ENCODE measurements at regions not wholly inside any gene's neighbourhood (a gene's known extent, or its start where the extent isn't known, plus 50 kb on each side); places are given as distances from the start of the nearest gene placed in this dataset.

DNA sequence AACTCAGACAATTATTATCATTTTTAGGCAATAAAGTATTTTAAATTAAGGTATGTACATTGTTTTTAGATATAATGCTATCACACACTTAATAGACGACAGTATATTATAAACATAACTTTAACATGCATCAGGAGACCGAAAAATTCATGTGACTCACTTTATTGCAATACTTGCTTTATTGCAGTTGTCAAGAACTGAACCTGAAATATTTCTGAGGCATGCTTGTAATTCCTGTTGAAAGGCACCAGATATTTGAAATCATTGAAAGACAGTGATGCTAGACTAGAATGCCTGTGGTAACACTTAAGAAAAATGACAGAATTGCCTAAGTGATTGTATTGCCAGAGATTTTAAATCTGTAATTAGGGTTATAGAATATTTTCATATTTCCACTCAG is 175.6 kb upstream of the MAGEB2 start:
- Histone ChIP-seq H3K27me3 (no peaks in the 10 kb centered on the region), H3K4me1 (no peaks in the 10 kb centered on the region), H3K9me3 (no peaks in the 10 kb centered on the region), H3K4me3 (no peak overlapping the region), H3K36me3 (no peaks in the 10 kb centered on the region), H3K27ac (replicated peaks in 1 of 4) (no peak overlapping the region)
- DNase-seq (ENCODE audit: extremely low spot score), result no peak
- TF ChIP-seq POLR2AphosphoS5 (IDR thresholded peaks at IDR 0.05), result no peak
- TF ChIP-seq POLR2A (IDR thresholded peaks at IDR 0.05; ENCODE audit: low read depth), result no peak
- no peak for TF ChIP-seq EP300 (IDR thresholded peaks at IDR 0.05)
- TF ChIP-seq, protein P1, sequence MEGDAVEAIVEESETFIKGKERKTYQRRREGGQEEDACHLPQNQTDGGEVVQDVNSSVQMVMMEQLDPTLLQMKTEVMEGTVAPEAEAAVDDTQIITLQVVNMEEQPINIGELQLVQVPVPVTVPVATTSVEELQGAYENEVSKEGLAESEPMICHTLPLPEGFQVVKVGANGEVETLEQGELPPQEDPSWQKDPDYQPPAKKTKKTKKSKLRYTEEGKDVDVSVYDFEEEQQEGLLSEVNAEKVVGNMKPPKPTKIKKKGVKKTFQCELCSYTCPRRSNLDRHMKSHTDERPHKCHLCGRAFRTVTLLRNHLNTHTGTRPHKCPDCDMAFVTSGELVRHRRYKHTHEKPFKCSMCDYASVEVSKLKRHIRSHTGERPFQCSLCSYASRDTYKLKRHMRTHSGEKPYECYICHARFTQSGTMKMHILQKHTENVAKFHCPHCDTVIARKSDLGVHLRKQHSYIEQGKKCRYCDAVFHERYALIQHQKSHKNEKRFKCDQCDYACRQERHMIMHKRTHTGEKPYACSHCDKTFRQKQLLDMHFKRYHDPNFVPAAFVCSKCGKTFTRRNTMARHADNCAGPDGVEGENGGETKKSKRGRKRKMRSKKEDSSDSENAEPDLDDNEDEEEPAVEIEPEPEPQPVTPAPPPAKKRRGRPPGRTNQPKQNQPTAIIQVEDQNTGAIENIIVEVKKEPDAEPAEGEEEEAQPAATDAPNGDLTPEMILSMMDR (IDR thresholded peaks at IDR 0.05), result no peak
- WGBS, result 74% methylated on average over 2 of the region's 2 CpGs
- intact Hi-C loops (cut with DNase I), result no loop called here

DNA sequence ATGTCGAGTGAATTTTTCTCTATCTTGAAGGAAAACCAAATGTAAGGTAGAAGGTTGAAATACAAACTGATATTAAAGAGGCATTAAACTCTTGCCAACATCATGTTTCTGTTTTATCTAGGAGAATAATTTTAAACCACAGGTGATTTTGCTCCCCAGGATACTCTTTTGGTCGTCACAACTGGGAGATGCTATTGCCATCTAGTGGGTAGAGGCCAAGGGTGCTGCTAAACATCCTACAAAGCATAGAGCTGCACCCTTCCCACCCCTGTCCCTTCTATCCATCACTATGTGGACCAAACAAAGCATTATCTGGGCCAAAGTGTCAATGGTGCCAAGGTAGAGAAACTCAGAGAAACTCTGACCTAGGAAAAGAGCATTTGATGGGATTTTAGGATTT is 154.6 kb upstream of the MAGEB2 start:
- 34% methylated on average over 2 of the region's 2 CpGs for WGBS

DNA sequence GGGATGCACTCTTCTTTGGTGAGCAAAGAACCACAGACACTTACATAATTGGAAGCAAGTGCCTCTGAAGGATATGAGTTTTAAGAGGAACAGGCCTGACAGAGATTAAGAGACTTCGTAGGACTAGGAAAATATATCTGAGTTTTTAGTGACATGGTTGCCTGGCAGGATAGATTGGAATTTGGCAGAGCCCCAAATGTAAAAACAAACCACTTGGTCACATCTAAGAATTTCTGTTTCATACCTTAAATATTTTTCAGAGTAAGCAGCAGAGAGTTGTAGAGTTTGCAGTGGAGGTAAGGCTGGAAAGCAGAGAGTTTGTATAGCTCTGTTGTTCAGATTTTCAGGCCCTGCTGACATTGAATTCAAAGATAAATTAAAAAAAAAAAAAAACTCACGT is 150.1 kb upstream of the MAGEB2 start:
- H3K27ac ChIP-seq (replicated peaks in 1 of 4), result no peak overlapping the region
- H3K36me3 ChIP-seq, result no peaks in the 10 kb centered on the region
- no peaks in the 10 kb centered on the region for H3K9me3 ChIP-seq
- no peak for DNase-seq (ENCODE audit: extremely low spot score)
- intact Hi-C loops (cut with DNase I), result no loop called here
- TF ChIP-seq POLR2AphosphoS5 (IDR thresholded peaks at IDR 0.05) (no peak), EP300 (IDR thresholded peaks at IDR 0.05) (no peak), POLR2A (IDR thresholded peaks at IDR 0.05; ENCODE audit: low read depth) (no peak)
- TF ChIP-seq, protein P1 (IDR thresholded peaks at IDR 0.05), result no peak
- H3K27me3 ChIP-seq, result no peaks in the 10 kb centered on the region
- WGBS, result 44% methylated on average over 2 of the region's 2 CpGs
- no peaks in the 10 kb centered on the region for H3K4me1 ChIP-seq
- H3K4me3 ChIP-seq, result no peak overlapping the region

More for the DNA sequence above, 154.6 kb upstream of the MAGEB2 start:
- TF ChIP-seq, protein P1 (IDR thresholded peaks at IDR 0.05), result peak in 2 of 3 experiments; percentile 12 to 25
- TF ChIP-seq POLR2A (IDR thresholded peaks at IDR 0.05; ENCODE audit: low read depth), result no peak
- Histone ChIP-seq H3K4me1 (no peaks in the 10 kb centered on the region), H3K9me3 (no peaks in the 10 kb centered on the region), H3K27me3 (no peaks in the 10 kb centered on the region), H3K27ac (replicated peaks in 1 of 4) (no peak overlapping the region), H3K36me3 (no peaks in the 10 kb centered on the region), H3K4me3 (no peak overlapping the region)
- no peak for DNase-seq (ENCODE audit: extremely low spot score)
- intact Hi-C loops (cut with DNase I), result no loop called here

DNA sequence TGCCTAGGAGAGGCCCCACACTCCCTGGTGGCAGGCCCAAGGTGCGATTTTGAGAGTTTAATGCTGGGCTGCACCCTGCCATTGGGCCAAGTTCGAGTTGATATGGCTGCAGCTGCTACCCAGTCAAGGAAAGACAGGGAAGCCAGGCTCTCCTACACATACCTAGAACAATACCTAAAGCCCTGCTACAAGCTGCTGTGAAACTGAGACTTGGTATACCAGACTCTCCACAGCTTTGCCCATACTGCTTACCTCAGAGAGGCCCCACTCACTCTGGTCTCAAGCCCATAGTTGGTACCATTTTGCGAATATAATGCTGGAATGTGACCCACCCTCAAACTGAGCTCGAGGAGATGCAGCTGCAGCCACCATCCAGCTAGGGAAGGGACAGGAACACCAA is 147.7 kb upstream of the MAGEB2 start:
- WGBS, result 90% methylated on average over 3 of the region's 4 CpGs
- no peaks in the 10 kb centered on the region for H3K36me3 ChIP-seq
- H3K27me3 ChIP-seq, result no peaks in the 10 kb centered on the region
- no peak overlapping the region for H3K4me3 ChIP-seq
- intact Hi-C loops (cut with DNase I), result no loop called here
- TF ChIP-seq EP300 (IDR thresholded peaks at IDR 0.05) (no peak), POLR2AphosphoS5 (IDR thresholded peaks at IDR 0.05) (no peak), POLR2A (IDR thresholded peaks at IDR 0.05; ENCODE audit: low read depth) (no peak)
- TF ChIP-seq, protein P1 (IDR thresholded peaks at IDR 0.05), result no peak
- no peaks in the 10 kb centered on the region for H3K4me1 ChIP-seq
- H3K9me3 ChIP-seq, result no peaks in the 10 kb centered on the region
- DNase-seq (ENCODE audit: extremely low spot score), result no peak
- no peak overlapping the region for H3K27ac ChIP-seq (replicated peaks in 1 of 4)

DNA sequence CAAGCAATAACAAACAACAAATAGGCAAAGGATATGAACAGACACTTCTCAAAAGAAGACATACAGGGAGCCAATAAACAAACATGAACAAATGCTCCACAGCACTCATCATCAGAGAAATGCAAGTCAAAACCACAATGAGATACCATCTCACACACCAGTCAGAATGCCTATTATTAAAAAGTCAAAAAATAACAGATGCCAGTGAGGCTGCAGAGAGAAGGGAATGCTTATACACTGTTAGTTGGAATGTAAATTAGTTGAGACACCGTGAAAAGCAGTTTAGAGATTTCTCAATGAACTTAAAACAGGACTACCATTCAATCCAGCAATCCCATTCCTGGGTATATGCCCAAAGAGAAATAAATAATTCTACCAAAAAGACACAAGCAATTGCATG is 129.8 kb upstream of the MAGEB2 start:
- WGBS, result 83% methylated on average over 1 of the region's 1 CpG
- Histone ChIP-seq H3K27me3 (no peaks in the 10 kb centered on the region), H3K9me3 (no peaks in the 10 kb centered on the region), H3K36me3 (no peaks in the 10 kb centered on the region), H3K4me1 (no peaks in the 10 kb centered on the region), H3K27ac (replicated peaks in 1 of 4) (no peak overlapping the region), H3K4me3 (no peak overlapping the region)
- no peak for DNase-seq (ENCODE audit: extremely low spot score)
- TF ChIP-seq EP300 (IDR thresholded peaks at IDR 0.05) (no peak), POLR2A (IDR thresholded peaks at IDR 0.05; ENCODE audit: low read depth) (no peak), POLR2AphosphoS5 (IDR thresholded peaks at IDR 0.05) (no peak)
- TF ChIP-seq, protein P1 (IDR thresholded peaks at IDR 0.05), result no peak
- intact Hi-C loops (cut with DNase I), result no loop called here
